WTC11 (cell line): ENCODE measurements at regions not wholly inside any gene's neighbourhood (a gene's known extent, or its start where the extent isn't known, plus 50 kb on each side); places are given as distances from the start of the nearest gene placed in this dataset.

Experiments
- ATAC-seq: fragments of 200-7000 bp; cut with Tn5 transposase; 2 replicates; pipeline ENCODE4 v1.10.0; 2021; ENCODE audit warnings: mild to moderate bottlenecking, moderate library complexity
- CTCF ChIA-PET: fragments of 300-600 bp; sonication (Branson Sonifier 250); formaldehyde crosslinking; loops from one replicate; lab custom pipeline; 2021; ENCODE audit warnings: antibody characterized with exemption; lab: Charles Lee
- POLR2A ChIA-PET: fragments of 350-600 bp; sonication (Branson Sonifier 250); formaldehyde crosslinking; loops from one replicate; lab custom pipeline; 2021; ENCODE audit warnings: antibody characterized with exemption; lab: Charles Lee
- DNase-seq: peaks from one replicate; pipeline ENCODE4 v3.0.0; 2021; ENCODE audit warnings: low spot score
- H3K27ac Mint-ChIP-seq: 2 replicates; pipeline ENCODE4 v1.8.0; 2021; ENCODE audit warnings: mixed read lengths
- H3K27me3 Mint-ChIP-seq: 2 replicates; pipeline ENCODE4 v1.8.0; 2021; ENCODE audit warnings: low read depth, mild to moderate bottlenecking, moderate library complexity, mixed read lengths
- H3K36me3 Mint-ChIP-seq: 2 replicates; pipeline ENCODE4 v1.8.0; 2021; ENCODE audit warnings: mixed read lengths
- H3K4me1 Mint-ChIP-seq: 2 replicates; pipeline ENCODE4 v1.8.0; 2022; ENCODE audit warnings: mixed read lengths
- H3K4me3 Mint-ChIP-seq: 2 replicates; pipeline ENCODE4 v1.8.0; 2021; ENCODE audit warnings: mild to moderate bottlenecking, moderate library complexity, mixed read lengths
- H3K9me3 Mint-ChIP-seq: 2 replicates; pipeline ENCODE4 v1.8.0; 2021; ENCODE audit warnings: mixed read lengths
- ATF2 ChIP-seq: sonication (generic); formaldehyde crosslinking; IDR thresholded peaks from 2 replicates; pipeline ENCODE4 v1.8.1; 2022; ENCODE audit warnings: low read depth, missing genetic modification reagents, borderline replicate concordance
- ATF6 ChIP-seq: sonication (generic); formaldehyde crosslinking; IDR thresholded peaks from 2 replicates; pipeline ENCODE4 v1.8.1; 2023; ENCODE audit warnings: mild to moderate bottlenecking, missing genetic modification reagents
- IRF2 ChIP-seq: sonication (generic); formaldehyde crosslinking; IDR thresholded peaks from 2 replicates; pipeline ENCODE4 v1.8.0; 2022; ENCODE audit warnings: low read depth, missing genetic modification reagents, borderline replicate concordance
- JUN ChIP-seq: sonication (generic); formaldehyde crosslinking; IDR thresholded peaks from 2 replicates; pipeline ENCODE4 v1.8.0; 2023; ENCODE audit warnings: mild to moderate bottlenecking, missing genetic modification reagents
- MLX ChIP-seq: sonication (generic); formaldehyde crosslinking; IDR thresholded peaks from 2 replicates; pipeline ENCODE4 v1.8.1; 2023; ENCODE audit warnings: mild to moderate bottlenecking, missing genetic modification reagents, moderate library complexity
- MXD4 ChIP-seq: fragments of 250-450 bp; sonication (Bioruptor Pico); IDR thresholded peaks from 2 replicates; pipeline ENCODE4 v1.8.0; 2021; ENCODE audit warnings: mild to moderate bottlenecking, moderate library complexity, borderline replicate concordance
- MYBL2 ChIP-seq: sonication (generic); formaldehyde crosslinking; IDR thresholded peaks from 2 replicates; pipeline ENCODE4 v1.8.1; 2023; ENCODE audit warnings: mild to moderate bottlenecking, moderate library complexity, missing genetic modification reagents
- RORB ChIP-seq: fragments of 250-450 bp; sonication (Bioruptor Pico); IDR thresholded peaks from 2 replicates; pipeline ENCODE4 v1.9.0; 2021; ENCODE audit warnings: mild to moderate bottlenecking
- SMAD3 ChIP-seq: sonication (generic); formaldehyde crosslinking; IDR thresholded peaks from 2 replicates; pipeline ENCODE4 v1.8.0; 2022; ENCODE audit warnings: missing genetic modification reagents, mild to moderate bottlenecking, borderline replicate concordance
- SOX15 ChIP-seq: fragments of 250-450 bp; sonication (Bioruptor Pico); IDR thresholded peaks from 2 replicates; pipeline ENCODE4 v1.9.0; 2021; ENCODE audit warnings: mild to moderate bottlenecking
- TCF7 ChIP-seq: sonication (generic); formaldehyde crosslinking; IDR thresholded peaks from 2 replicates; pipeline ENCODE4 v1.8.0; 2022; ENCODE audit warnings: mild to moderate bottlenecking, low read depth, missing genetic modification reagents, moderate library complexity
- ZNF232 ChIP-seq: sonication (generic); formaldehyde crosslinking; IDR thresholded peaks from 2 replicates; pipeline ENCODE4 v1.8.0; 2022; ENCODE audit warnings: mild to moderate bottlenecking, missing genetic modification reagents
- ZNF423 ChIP-seq: fragments of 250-450 bp; sonication (Bioruptor Pico); IDR thresholded peaks from 2 replicates; pipeline ENCODE4 v2.1.2; 2022; ENCODE audit warnings: mild to moderate bottlenecking, moderate library complexity
- ZNF532 ChIP-seq: fragments of 250-450 bp; sonication (Bioruptor Pico); IDR thresholded peaks from 2 replicates; pipeline ENCODE4 v1.9.0; 2021; ENCODE audit warnings: mild to moderate bottlenecking, borderline replicate concordance
- ZNF671 ChIP-seq: fragments of 250-450 bp; sonication (Bioruptor Pico); IDR thresholded peaks from 2 replicates; pipeline ENCODE4 v1.8.0; 2021; ENCODE audit warnings: mild to moderate bottlenecking
- TF ChIP-seq, protein P1 (sequence below): fragments of 250-450 bp; sonication (Bioruptor Pico); IDR thresholded peaks from 2 replicates; pipeline ENCODE4 v1.9.0; 2021; ENCODE audit warnings: moderate library complexity, mild to moderate bottlenecking, inconsistent platforms, borderline replicate concordance
- TF ChIP-seq, protein P2 (sequence below): sonication (generic); formaldehyde crosslinking; IDR thresholded peaks from 2 replicates; pipeline ENCODE4 v1.8.0; 2023; ENCODE audit warnings: missing genetic modification reagents, mild to moderate bottlenecking, borderline replicate concordance

DNA sequence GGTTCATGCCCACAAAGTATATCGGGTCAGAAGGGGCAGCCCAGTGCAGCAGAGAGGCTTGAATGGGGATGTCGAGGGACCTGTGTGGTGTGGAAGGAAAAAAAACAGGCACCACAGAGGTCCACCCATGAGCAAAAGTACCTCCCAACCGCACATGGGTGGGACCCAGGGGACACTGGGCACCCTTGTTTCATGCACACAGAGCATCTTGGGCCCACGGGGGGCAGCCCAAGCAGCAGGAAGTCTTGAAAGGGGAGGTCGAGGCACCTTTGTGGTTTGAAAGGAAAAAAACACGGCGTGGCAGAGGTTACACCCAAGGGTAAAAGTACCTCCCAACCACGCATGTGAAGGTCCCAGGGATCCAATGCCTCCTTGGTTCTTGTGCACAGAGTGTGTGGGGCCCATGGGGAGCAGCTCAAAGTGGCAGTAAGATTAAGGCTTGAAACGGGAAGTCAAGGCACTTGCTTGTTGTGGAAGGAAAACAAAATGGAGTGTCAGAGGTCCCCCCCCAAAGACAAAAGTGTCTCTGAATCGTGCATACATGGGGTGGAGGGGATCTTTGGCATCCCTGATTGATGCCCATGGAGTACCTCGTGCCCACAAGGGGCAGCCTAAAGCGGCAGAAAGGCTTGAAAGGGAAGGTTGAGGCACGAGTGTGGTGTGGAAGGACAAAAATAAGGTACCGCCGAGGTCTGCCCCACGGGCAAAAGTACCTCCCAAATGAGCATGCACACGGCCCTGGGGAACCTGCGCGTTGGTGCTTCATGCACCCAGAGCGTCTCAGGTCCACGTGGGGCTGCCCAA, 575.5 kb downstream of the ALG10 start:
- no peak for TF ChIP-seq TCF7 (CRISPR knock-in tag)
- no peak for TF ChIP-seq RORB (CRISPR knock-in tag)
- no peak for TF ChIP-seq ATF2 (CRISPR knock-in tag)
- TF ChIP-seq ZNF232 (CRISPR knock-in tag): no peak
- TF ChIP-seq JUN (CRISPR knock-in tag): no peak
- no peak for TF ChIP-seq MLX (CRISPR knock-in tag)
- TF ChIP-seq, protein P1, sequence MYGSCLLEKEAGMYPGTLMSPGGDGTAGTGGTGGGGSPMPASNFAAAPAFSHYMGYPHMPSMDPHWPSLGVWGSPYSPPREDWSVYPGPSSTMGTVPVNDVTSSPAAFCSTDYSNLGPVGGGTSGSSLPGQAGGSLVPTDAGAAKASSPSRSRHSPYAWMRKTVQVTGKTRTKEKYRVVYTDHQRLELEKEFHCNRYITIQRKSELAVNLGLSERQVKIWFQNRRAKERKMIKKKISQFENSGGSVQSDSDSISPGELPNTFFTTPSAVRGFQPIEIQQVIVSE (CRISPR knock-in tag): no peak
- no peak for TF ChIP-seq MXD4
- TF ChIP-seq ZNF423 (CRISPR knock-in tag): no peak
- no peak for TF ChIP-seq SOX15 (CRISPR knock-in tag)
- no peak for TF ChIP-seq MYBL2 (CRISPR knock-in tag)

DNA sequence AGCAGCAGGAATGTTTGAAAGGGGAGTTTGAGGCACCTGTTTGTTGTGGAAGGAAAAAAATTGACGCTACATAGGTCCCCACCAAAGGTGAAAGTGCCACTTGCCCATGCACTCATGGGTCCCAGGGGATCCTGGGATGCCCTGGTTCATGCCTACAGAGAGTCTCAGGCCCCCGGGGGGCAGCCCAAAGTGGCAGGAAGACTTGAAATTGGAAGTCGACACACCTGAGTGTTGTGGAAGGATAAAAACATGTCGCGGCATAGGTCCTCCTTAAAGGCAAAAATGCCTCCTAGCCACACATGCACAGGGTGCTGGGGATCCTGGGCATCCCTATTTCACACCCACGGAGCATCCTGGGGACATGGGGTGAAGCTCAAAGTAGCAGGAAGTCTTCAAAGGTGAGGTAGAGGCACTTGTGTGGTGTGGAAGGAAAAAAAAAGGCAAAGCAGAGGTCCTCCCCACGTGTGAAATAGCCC, 576.1 kb downstream of the ALG10 start:
- H3K36me3 Mint-ChIP-seq: peaks cover 98% of the 10 kb centered on the region
- CTCF ChIA-PET: no interaction called here
- H3K9me3 Mint-ChIP-seq: peaks cover 95% of the 10 kb centered on the region
- no peak for ATAC-seq
- TF ChIP-seq ZNF671 (CRISPR knock-in tag): no peak
- no peaks in the 10 kb centered on the region for H3K4me1 Mint-ChIP-seq
- DNase-seq: no peak
- H3K4me3 Mint-ChIP-seq: no peak overlapping the region
- POLR2A ChIA-PET: no interaction called here
- no peak overlapping the region for H3K27ac Mint-ChIP-seq
- peaks cover 29% of the 10 kb centered on the region for H3K27me3 Mint-ChIP-seq

More for the DNA sequence above, 575.5 kb downstream of the ALG10 start:
- Mint-ChIP-seq H3K36me3 (peaks cover 98% of the 10 kb centered on the region), H3K4me3 (no peak overlapping the region), H3K27ac (no peak overlapping the region), H3K9me3 (peaks cover 95% of the 10 kb centered on the region), H3K4me1 (no peaks in the 10 kb centered on the region), H3K27me3 (peaks cover 26% of the 10 kb centered on the region)
- CTCF ChIA-PET: no interaction called here
- ATAC-seq: no peak
- no peak for DNase-seq
- POLR2A ChIA-PET: no interaction called here

DNA sequence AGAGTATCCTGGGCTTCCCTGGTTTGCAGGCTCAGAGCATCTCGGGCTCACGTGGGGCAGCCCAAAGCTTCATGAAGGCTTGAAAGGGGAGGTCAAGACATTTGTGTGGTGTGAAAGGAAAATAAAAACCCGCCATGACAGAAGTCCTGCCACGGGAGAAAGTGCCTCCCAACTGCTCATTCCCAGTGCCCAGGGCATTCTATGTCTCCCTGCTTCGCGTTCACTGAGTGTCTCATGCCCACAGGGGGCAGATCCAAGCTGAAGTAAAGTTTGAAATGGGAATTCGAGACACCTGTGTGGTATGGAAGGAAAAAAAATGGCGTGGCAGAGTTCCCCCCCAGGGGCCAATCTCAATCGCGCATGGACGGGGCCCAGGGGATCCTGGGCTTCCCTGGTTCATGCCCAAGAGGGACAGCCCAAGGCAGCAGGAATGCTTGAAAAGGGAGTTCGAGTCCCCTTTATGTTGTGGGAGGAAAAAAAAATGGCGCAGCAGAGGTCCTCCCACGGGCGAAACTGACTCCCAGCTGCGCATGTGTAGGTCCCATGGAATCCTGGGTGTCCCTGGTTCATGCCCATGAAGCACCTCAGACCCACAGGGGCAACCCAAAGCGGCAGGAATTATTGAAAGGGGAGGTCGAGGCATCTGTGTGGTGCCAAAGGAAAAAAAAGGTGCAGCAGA, 576.7 kb downstream of the ALG10 start:
- no peaks in the 10 kb centered on the region for H3K4me1 Mint-ChIP-seq
- no peak overlapping the region for H3K4me3 Mint-ChIP-seq
- peaks cover 98% of the 10 kb centered on the region for H3K36me3 Mint-ChIP-seq
- ChIA-PET CTCF (no interaction called here), POLR2A (no interaction called here)
- ATAC-seq (no peak), DNase-seq (no peak)
- H3K27ac Mint-ChIP-seq: no peak overlapping the region
- H3K9me3 Mint-ChIP-seq: peaks cover 95% of the 10 kb centered on the region
- H3K27me3 Mint-ChIP-seq: peaks cover 31% of the 10 kb centered on the region
- TF ChIP-seq, protein P2, sequence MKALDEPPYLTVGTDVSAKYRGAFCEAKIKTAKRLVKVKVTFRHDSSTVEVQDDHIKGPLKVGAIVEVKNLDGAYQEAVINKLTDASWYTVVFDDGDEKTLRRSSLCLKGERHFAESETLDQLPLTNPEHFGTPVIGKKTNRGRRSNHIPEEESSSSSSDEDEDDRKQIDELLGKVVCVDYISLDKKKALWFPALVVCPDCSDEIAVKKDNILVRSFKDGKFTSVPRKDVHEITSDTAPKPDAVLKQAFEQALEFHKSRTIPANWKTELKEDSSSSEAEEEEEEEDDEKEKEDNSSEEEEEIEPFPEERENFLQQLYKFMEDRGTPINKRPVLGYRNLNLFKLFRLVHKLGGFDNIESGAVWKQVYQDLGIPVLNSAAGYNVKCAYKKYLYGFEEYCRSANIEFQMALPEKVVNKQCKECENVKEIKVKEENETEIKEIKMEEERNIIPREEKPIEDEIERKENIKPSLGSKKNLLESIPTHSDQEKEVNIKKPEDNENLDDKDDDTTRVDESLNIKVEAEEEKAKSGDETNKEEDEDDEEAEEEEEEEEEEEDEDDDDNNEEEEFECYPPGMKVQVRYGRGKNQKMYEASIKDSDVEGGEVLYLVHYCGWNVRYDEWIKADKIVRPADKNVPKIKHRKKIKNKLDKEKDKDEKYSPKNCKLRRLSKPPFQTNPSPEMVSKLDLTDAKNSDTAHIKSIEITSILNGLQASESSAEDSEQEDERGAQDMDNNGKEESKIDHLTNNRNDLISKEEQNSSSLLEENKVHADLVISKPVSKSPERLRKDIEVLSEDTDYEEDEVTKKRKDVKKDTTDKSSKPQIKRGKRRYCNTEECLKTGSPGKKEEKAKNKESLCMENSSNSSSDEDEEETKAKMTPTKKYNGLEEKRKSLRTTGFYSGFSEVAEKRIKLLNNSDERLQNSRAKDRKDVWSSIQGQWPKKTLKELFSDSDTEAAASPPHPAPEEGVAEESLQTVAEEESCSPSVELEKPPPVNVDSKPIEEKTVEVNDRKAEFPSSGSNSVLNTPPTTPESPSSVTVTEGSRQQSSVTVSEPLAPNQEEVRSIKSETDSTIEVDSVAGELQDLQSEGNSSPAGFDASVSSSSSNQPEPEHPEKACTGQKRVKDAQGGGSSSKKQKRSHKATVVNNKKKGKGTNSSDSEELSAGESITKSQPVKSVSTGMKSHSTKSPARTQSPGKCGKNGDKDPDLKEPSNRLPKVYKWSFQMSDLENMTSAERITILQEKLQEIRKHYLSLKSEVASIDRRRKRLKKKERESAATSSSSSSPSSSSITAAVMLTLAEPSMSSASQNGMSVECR (CRISPR knock-in tag): no peak
- TF ChIP-seq ZNF532 (no peak), IRF2 (no peak), SMAD3 (CRISPR knock-in tag) (no peak), ATF6 (CRISPR knock-in tag) (no peak)
